Lower leg skin (tissue), 4 donors: ENCODE measurements at regions not wholly inside any gene's neighbourhood (a gene's known extent, or its start where the extent isn't known, plus 50 kb on each side); places are given as distances from the start of the nearest gene placed in this dataset.

Source experiments
- DNase-seq, 2 donors: peaks; one replicate each; pipeline ENCODE4 v3.0.0-alpha.2; 2019; ENCODE audit warnings: low spot score in 2 of 2
- H3K4me3 ChIP-seq: fragments of 200-600 bp; sonication (generic); 2 replicates; pipeline ENCODE4 v1.5.1; 2017; ENCODE audit warnings: mild to moderate bottlenecking, low read depth; ENCODE audit not compliant: poor library complexity, severe bottlenecking
- POLR2A ChIP-seq, 2 donors: fragments of 450-650 bp; IDR thresholded peaks; one replicate each; pipeline ENCODE4 v1.6.1; 2016 to 2017; ENCODE audit warnings: antibody characterized with exemption in 2 of 2, mild to moderate bottlenecking in 1 of 2, moderate library complexity in 1 of 2
- WGBS, 2 donors: methylation state at CpG; one replicate each; pipeline ENCODE4 v1.1.5; 2018; 5-methylcytosine and 5-hydroxymethylcytosine counted together
- intact Hi-C: fragments of 100-400 bp; cut with DNase I; formaldehyde crosslinking; loops from one replicate; pipeline ENCODE4 v1.15.0; 2023; ENCODE audit warnings: low total_unique reads
- TF ChIP-seq, protein P1 (sequence below), 3 donors: fragments of 450-650 bp; IDR thresholded peaks; one replicate each; pipeline ENCODE4 v1.5.1; 2016; ENCODE audit warnings: antibody characterized with exemption in 3 of 3, mild to moderate bottlenecking in 3 of 3, moderate library complexity in 2 of 3

DNA sequence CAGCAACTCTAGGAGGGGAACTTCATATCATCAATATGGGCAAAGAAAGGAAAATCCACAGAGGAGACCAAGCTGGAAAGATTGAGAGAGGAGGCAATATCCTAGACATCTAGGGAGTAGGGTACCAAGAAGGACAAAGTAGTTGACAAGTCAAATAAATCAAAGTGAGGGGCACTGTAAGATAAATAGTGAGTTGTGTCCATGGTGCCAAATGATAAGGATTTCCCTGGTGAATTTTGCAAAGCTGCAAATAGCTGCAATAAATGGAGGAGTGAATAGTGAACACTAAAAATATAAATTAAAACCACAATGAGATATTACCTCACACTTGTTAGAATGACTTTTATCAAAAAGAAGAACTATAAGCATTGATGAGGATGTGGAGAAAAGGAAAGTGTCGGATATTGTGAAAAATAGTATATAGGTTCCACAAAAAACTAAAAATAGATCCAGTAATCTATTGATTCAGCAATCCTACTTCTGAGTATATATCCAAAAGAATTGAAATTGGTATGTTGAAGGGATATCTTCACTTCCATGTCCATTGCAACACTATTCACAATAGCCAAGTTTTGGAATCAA lies 258.2 kb upstream of the FN1 start:
- intact Hi-C loops, result no loop called here
- no peak overlapping the region for H3K4me3 ChIP-seq
- TF ChIP-seq, protein P1, sequence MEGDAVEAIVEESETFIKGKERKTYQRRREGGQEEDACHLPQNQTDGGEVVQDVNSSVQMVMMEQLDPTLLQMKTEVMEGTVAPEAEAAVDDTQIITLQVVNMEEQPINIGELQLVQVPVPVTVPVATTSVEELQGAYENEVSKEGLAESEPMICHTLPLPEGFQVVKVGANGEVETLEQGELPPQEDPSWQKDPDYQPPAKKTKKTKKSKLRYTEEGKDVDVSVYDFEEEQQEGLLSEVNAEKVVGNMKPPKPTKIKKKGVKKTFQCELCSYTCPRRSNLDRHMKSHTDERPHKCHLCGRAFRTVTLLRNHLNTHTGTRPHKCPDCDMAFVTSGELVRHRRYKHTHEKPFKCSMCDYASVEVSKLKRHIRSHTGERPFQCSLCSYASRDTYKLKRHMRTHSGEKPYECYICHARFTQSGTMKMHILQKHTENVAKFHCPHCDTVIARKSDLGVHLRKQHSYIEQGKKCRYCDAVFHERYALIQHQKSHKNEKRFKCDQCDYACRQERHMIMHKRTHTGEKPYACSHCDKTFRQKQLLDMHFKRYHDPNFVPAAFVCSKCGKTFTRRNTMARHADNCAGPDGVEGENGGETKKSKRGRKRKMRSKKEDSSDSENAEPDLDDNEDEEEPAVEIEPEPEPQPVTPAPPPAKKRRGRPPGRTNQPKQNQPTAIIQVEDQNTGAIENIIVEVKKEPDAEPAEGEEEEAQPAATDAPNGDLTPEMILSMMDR (IDR thresholded peaks at IDR 0.05), result no peak
- no peak for TF ChIP-seq POLR2A (IDR thresholded peaks at IDR 0.05)
- DNase-seq, result no peak
- 86 to 96% methylated on average over 1 of the region's 1 CpG for WGBS, 2 donors

GRCh38 chr2:215693193-215693998 lies 257.5 kb upstream of the FN1 start:
- no peak for DNase-seq
- intact Hi-C loops, result no loop called here
- 67 to 72% methylated on average over 3 of the region's 3 CpGs for WGBS, 2 donors
- no peak overlapping the region for H3K4me3 ChIP-seq
- TF ChIP-seq POLR2A (IDR thresholded peaks at IDR 0.05), result no peak
- TF ChIP-seq, protein P1 (IDR thresholded peaks at IDR 0.05), result no peak

GRCh38 chr2:215692387-215693079 lies 256.7 kb upstream of the FN1 start:
- intact Hi-C loops, result no loop called here
- H3K4me3 ChIP-seq, result no peak overlapping the region
- DNase-seq, result no peak
- WGBS, 2 donors, result 83 to 87% methylated on average over 1 of the region's 1 CpG
- TF ChIP-seq, protein P1 (IDR thresholded peaks at IDR 0.05), result no peak
- no peak for TF ChIP-seq POLR2A (IDR thresholded peaks at IDR 0.05)

- no peak overlapping the region for H3K4me3 ChIP-seq
- no peak for DNase-seq
- TF ChIP-seq, protein P1 (IDR thresholded peaks at IDR 0.05), result no peak
- no peak for TF ChIP-seq POLR2A (IDR thresholded peaks at IDR 0.05)
- intact Hi-C loops, result no loop called here
These were observed 255.5 kb upstream of the FN1 start for GRCh38 chr2:215691346-215691745.

GRCh38 chr2:215687149-215688031 lies 251.5 kb upstream of the FN1 start:
- TF ChIP-seq POLR2A (IDR thresholded peaks at IDR 0.05), result no peak
- TF ChIP-seq, protein P1 (IDR thresholded peaks at IDR 0.05), result no peak
- intact Hi-C loops, result no loop called here
- 99% methylated on average over 2 of the region's 2 CpGs for WGBS, 2 donors
- no peak overlapping the region for H3K4me3 ChIP-seq
- DNase-seq, result no peak
